Spleen (tissue), 7 donors: ENCODE measurements at regions not wholly inside any gene's neighbourhood (a gene's known extent, or its start where the extent isn't known, plus 50 kb on each side); places are given as distances from the start of the nearest gene placed in this dataset.

ENCODE experiments used
- CTCF ChIP-seq, 11 experiments: fragments of 200-600 bp in 7 of 11; fragments of 450-650 bp in 4 of 11; sonication (generic) in 4 of 11; IDR thresholded peaks in 8 of 11; conservative IDR thresholded peaks in 3 of 11; 1 replicate in 7 of 11; 2 replicates in 4 of 11; pipeline versions ENCODE4 v1.4.0 to v1.8.0; 2016 to 2021; ENCODE audit warnings: antibody characterized with exemption in 11 of 11, inconsistent platforms in 4 of 11, mild to moderate bottlenecking in 1 of 11
- POLR2A ChIP-seq, 3 donors: fragments of 450-650 bp; IDR thresholded peaks; one replicate each; pipeline ENCODE4 v1.5.1; 2017; ENCODE audit warnings: antibody characterized with exemption in 3 of 3, mild to moderate bottlenecking in 1 of 3
- donor health status: DM: no; HTN: no; CAD: no; lungs with moderate emphysema.
- donor health status: DM: no; HTN: no; CAD: no.
- donor health status: DM: no; HTN: no; CAD: no.

- TF ChIP-seq POLR2A (IDR thresholded peaks at IDR 0.05) (no peak), CTCF (IDR thresholded peaks at IDR 0.05 in 8 of 11, conservative IDR thresholded peaks at IDR 0.05 in 3 of 11) (no peak)
Observed at GRCh38 chr3:14319654-14320182, 82.7 kb upstream of the SLC6A6 start.
